ENCODE measurements at regions not wholly inside any gene's neighbourhood (a gene's known extent, or its start where the extent isn't known, plus 50 kb on each side); places are given as distances from the start of the nearest gene placed in this dataset.
"Not testable (repeated sequence)": the region's sequence is repeated elsewhere in the genome, so short reads cannot be mapped to it uniquely, and the experiment has no call there.

GRCh38 chrX:26873736-26874135 lies 589.4 kb downstream of the PPP4R3C start:
- DNase-seq (ENCODE audit: low spot score): no peak

GRCh38 chrX:26871967-26872366 lies 591.2 kb downstream of the PPP4R3C start:
- DNase-seq (ENCODE audit: low spot score): no peak

GRCh38 chrX:26851981-26852380 lies 611.2 kb downstream of the PPP4R3C start:
- DNase-seq (ENCODE audit: low spot score): no peak

GRCh38 chrX:26848511-26848910 lies 614.6 kb downstream of the PPP4R3C start:
- no peak for DNase-seq (ENCODE audit: low spot score)

GRCh38 chrX:26845056-26845455 lies 618.1 kb downstream of the PPP4R3C start:
- no peak for DNase-seq (ENCODE audit: low spot score)

- DNase-seq (ENCODE audit: low spot score): no peak
Observed at GRCh38 chrX:26822448-26822847, 606.5 kb downstream of the MAGEB5 start.

- no peak for DNase-seq (ENCODE audit: low spot score)
Observed at GRCh38 chrX:26789751-26790150, 573.8 kb downstream of the MAGEB5 start.

- no peak for DNase-seq (ENCODE audit: low spot score)
Observed at GRCh38 chrX:26788402-26788998, 572.5 kb downstream of the MAGEB5 start.

GRCh38 chrX:26783512-26784225 lies 567.7 kb downstream of the MAGEB5 start:
- DNase-seq (ENCODE audit: low spot score): peak; percentile 3

GRCh38 chrX:26778320-26778888 lies 562.4 kb downstream of the MAGEB5 start:
- DNase-seq (ENCODE audit: low spot score): peak; percentile 2

- DNase-seq (ENCODE audit: low spot score): no peak
Observed at GRCh38 chrX:26762253-26762652, 546.3 kb downstream of the MAGEB5 start.

- not testable (repeated sequence) for DNase-seq (ENCODE audit: low spot score)
Observed at GRCh38 chrX:26755760-26756159, 539.8 kb downstream of the MAGEB5 start.

- DNase-seq (ENCODE audit: low spot score): no peak
Observed at GRCh38 chrX:26747877-26748276, 531.9 kb downstream of the MAGEB5 start.

- DNase-seq (ENCODE audit: low spot score): no peak
Observed at GRCh38 chrX:26722666-26723428, 506.9 kb downstream of the MAGEB5 start.

- DNase-seq (ENCODE audit: low spot score): no peak
Observed at GRCh38 chrX:26672571-26672970, 456.6 kb downstream of the MAGEB5 start.

- DNase-seq (ENCODE audit: low spot score): no peak
Observed at GRCh38 chrX:26670521-26670920, 454.6 kb downstream of the MAGEB5 start.

GRCh38 chrX:26664919-26665318 lies 448.9 kb downstream of the MAGEB5 start:
- no peak for DNase-seq (ENCODE audit: low spot score)

- DNase-seq (ENCODE audit: low spot score): no peak
Observed at GRCh38 chrX:26653050-26653449, 437.1 kb downstream of the MAGEB5 start.

GRCh38 chrX:26651755-26652154 lies 435.8 kb downstream of the MAGEB5 start:
- DNase-seq (ENCODE audit: low spot score): no peak

GRCh38 chrX:26649534-26649933 lies 433.6 kb downstream of the MAGEB5 start:
- DNase-seq (ENCODE audit: low spot score): peak; percentile 13

GRCh38 chrX:26631385-26631784 lies 415.4 kb downstream of the MAGEB5 start:
- no peak for DNase-seq (ENCODE audit: low spot score)

GRCh38 chrX:26613956-26614355 lies 398.0 kb downstream of the MAGEB5 start:
- DNase-seq (ENCODE audit: low spot score): no peak

- DNase-seq (ENCODE audit: low spot score): no peak
Observed at GRCh38 chrX:26606971-26607370, 391.0 kb downstream of the MAGEB5 start.
